ENCODE measurements at regions not wholly inside any gene's neighbourhood (a gene's known extent, or its start where the extent isn't known, plus 50 kb on each side); places are given as distances from the start of the nearest gene placed in this dataset.
A peak's percentile ranks its signal among the peaks of the same experiment; 100 is the strongest.

DNA sequence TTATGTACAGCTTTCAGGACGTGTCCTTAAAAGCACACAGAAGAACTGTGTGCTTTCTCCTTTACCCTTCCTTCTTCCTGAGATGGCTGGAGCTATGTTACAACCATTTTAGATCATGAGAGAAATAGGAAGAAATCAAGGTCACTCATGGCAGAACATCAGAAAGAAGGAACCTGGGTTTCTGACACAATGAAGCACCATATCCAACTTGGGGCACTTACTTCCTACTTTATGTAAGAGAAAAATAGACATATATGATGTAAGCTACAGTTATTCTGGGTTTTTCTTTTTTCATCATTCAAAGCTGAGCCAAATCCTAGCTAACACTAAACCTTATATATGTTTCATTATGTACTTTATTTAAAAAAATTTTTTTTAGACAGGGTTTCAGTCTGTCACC lies 79.5 kb downstream of the FAM161A start:
- TF ChIP-seq, protein P1, sequence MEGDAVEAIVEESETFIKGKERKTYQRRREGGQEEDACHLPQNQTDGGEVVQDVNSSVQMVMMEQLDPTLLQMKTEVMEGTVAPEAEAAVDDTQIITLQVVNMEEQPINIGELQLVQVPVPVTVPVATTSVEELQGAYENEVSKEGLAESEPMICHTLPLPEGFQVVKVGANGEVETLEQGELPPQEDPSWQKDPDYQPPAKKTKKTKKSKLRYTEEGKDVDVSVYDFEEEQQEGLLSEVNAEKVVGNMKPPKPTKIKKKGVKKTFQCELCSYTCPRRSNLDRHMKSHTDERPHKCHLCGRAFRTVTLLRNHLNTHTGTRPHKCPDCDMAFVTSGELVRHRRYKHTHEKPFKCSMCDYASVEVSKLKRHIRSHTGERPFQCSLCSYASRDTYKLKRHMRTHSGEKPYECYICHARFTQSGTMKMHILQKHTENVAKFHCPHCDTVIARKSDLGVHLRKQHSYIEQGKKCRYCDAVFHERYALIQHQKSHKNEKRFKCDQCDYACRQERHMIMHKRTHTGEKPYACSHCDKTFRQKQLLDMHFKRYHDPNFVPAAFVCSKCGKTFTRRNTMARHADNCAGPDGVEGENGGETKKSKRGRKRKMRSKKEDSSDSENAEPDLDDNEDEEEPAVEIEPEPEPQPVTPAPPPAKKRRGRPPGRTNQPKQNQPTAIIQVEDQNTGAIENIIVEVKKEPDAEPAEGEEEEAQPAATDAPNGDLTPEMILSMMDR (IDR thresholded peaks at IDR 0.05; ENCODE audit: borderline replicate concordance, control extremely low read depth, extremely low read depth, insufficient read depth, missing control alignments): no peak
- in situ Hi-C loops (cut with MboI; ENCODE audit: low sequenced_read_pairs, unreplicated experiment): no loop called here
- DNase-seq (ENCODE audit: low spot score): no peak

DNA sequence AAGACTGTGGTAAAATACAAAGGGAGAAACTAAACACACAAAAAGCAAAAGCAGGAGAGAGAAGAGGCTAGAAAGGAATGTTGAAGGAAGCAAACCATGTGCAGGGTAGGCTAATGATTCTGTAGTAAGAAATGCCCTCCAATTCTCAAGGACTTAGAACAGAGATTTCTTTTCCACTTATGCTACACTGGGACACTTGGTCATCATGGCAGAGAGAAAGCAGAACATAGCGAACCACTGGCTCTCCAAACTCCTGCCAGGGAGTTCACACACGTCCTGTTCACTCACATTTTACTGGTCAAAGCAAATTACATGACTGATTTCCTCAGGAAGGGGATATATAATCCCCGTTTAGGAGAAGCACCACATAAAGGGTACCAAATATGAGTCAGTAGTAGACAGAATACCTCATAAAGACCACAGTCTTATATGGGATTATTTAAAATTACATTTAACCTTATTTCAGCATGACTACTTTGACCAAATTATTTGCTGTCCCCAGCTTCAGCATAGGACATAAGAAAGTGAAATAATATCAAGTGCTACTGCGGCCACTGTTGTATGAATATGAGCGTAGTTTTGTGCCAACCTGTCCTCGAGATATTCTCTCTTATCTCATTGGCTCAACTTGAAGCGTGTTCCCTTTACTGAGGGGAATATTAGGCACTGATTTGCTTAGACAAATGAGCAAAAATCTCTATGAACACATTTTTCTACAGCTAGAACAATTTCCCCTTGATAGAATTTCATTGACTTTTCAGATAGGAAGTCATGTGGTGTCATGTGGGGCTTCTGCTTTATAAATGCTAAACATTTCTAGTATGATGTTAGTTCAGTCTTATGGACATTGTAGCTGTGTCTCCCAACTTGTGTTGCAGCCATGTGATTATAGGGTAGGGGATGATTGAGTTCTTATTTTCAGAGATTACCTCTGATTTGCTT lies 81.7 kb downstream of the FAM161A start:
- TF ChIP-seq, protein P1 (IDR thresholded peaks at IDR 0.05; ENCODE audit: borderline replicate concordance, control extremely low read depth, extremely low read depth, insufficient read depth, missing control alignments): no peak
- no peak for DNase-seq (ENCODE audit: low spot score)
- in situ Hi-C loops (cut with MboI; ENCODE audit: low sequenced_read_pairs, unreplicated experiment): no loop called here

DNA sequence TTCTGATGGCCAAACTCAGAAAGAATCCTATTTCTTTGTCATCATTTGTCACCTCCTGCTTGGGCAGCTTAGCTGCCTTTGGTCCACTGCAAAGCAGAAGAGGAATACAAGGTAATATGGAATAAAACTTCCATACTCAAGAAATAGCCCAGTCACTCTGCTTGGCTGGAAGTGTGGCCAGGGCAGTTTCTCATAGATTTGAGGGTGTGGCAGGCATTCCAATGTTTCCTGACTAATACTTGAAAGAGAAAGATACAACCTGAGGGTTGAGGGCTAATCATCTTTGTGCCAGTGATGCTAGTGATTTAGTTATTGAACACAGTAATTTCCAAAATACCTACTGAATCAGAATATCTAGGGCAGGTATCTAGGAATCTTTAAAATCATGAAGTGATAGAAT lies 83.1 kb downstream of the FAM161A start:
- no peak for DNase-seq (ENCODE audit: low spot score)
- TF ChIP-seq, protein P1 (IDR thresholded peaks at IDR 0.05; ENCODE audit: borderline replicate concordance, control extremely low read depth, extremely low read depth, insufficient read depth, missing control alignments): no peak
- in situ Hi-C loops (cut with MboI; ENCODE audit: low sequenced_read_pairs, unreplicated experiment): no loop called here

DNA sequence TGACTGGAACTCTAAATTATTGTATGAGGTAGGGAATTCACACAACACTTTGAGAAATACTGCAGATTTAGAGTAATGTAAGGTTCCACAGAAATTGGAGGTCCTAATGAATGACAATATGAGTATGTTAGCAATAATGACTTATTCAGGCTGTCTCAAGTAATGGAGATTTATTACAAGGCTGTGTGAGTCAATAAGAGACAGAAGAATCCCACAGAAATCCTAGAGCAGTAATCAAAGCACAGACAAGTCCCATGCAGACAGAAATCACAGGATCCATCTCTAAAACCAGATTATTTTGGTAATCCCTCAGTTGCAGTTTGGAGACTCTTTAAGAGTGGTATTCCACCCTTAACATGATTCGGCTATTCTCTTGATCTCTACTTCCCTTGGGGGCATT lies 83.6 kb downstream of the FAM161A start:
- in situ Hi-C loops (cut with MboI; ENCODE audit: low sequenced_read_pairs, unreplicated experiment): no loop called here
- TF ChIP-seq, protein P1 (IDR thresholded peaks at IDR 0.05; ENCODE audit: borderline replicate concordance, control extremely low read depth, extremely low read depth, insufficient read depth, missing control alignments): no peak
- no peak for DNase-seq (ENCODE audit: low spot score)

DNA sequence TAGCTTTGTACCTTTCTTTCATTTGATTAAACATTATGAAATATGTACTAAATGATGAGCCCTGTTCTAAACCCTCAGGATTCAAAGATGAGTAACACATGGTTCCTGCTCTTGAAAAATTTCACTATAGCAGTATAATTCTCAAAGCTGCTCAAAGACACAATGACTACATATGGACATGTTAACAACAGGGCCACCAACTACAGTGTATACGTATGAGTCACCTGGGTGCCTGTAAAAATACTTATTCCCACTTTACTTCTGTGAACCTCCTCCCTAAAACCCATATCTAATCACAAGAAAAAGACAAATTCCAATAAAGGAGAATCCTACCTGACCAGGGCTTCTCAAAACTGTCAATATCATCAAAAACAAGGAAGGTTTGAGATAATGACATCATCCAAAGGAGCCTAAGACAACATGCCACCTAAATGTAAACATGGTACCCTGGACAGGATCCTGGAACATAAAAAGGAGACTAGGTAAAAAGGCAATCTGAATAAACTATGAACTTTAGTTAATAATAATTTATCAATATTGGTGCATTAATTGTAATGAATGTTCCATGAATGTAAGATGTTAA lies 84.7 kb downstream of the FAM161A start:
- TF ChIP-seq, protein P1 (IDR thresholded peaks at IDR 0.05; ENCODE audit: borderline replicate concordance, control extremely low read depth, extremely low read depth, insufficient read depth, missing control alignments): no peak
- in situ Hi-C loops (cut with MboI; ENCODE audit: low sequenced_read_pairs, unreplicated experiment): no loop called here
- DNase-seq (ENCODE audit: low spot score): no peak

DNA sequence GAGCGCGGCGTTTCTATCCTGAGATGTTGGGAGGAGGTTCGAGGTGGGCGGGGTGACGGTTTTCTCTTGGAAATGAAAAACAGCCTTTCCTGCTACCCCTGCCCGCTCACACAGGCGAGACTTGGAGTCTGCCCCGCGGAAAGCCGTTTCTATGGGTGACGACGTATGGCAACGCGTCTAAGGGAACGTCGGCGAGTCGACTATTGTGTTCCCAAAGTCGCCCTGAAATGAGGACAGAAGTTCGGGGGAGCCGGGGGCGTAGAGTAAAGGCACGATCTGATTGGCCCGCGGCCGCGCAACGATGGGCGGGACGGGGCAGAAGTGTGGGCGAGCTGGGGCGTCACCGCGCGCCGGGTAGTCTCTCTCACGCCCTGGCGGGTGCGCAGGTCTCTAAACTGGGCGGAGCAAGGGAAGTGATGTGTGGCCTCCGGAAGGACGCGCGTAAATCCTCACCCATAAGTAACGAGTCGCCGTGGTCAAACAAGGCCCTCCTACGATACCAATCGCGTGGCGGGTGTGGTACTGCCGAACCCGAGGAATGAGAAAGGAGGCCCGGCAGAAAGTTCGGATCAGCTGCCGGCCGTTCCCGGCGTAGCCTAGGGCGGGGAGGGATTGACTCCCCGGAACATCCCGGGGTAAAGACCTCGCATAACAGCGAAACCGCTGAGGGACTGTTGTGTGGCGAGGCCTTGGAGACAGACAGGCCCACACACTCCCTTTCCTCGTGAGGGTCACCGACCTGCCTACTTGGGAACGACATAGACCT lies 89.6 kb downstream of the FAM161A start:
- TF ChIP-seq, protein P1 (IDR thresholded peaks at IDR 0.05; ENCODE audit: borderline replicate concordance, control extremely low read depth, extremely low read depth, insufficient read depth, missing control alignments): no peak
- DNase-seq (ENCODE audit: low spot score): peak; percentile 95
- in situ Hi-C loops (cut with MboI; ENCODE audit: low sequenced_read_pairs, unreplicated experiment): no loop called here

Measured in GM13976 (cell line).